HG03139 (cell line): ENCODE measurements at regions not wholly inside any gene's neighbourhood (a gene's known extent, or its start where the extent isn't known, plus 50 kb on each side); places are given as distances from the start of the nearest gene placed in this dataset.
"Not testable (repeated sequence)": the region's sequence is repeated elsewhere in the genome, so short reads cannot be mapped to it uniquely, and the experiment has no call there.

Experiments
- ATAC-seq: cut with Tn5 transposase; IDR thresholded peaks from one replicate; pipeline ENCODE4 v1.9.1; 2021; ENCODE audit not compliant: unreplicated experiment

DNA sequence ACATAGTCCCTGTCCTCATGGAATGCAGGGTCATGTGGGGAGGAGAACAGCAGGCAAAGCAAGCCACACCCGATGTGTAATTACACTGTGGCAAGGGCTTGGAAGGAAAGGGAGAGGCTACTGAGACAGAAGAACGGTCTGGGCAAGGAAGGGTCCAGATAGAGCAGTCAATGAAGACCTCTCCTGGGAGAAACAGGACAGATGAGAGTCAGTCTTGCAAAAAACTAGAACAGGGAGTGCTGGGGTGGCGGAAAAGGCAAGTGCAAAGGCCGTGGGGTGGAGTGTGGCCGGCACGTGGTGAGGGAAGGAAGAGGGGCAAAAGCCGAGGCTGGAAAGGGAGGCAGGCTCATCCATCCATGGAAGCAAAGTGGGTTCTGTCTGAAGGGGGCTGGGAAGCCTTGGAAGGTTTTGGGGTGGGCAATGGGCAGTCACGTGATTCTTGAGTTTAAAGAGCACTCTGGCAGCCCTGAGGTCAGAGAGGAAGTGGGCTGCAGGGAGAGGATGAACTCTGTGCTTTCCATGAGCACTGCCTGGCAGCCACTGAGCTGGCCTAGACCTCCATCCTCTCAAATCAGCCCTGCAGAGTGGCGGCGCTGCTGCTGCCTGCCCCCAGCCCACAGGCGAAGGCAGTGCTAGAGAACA is 182.2 kb downstream of the INHBB start:
- no peak for ATAC-seq

DNA sequence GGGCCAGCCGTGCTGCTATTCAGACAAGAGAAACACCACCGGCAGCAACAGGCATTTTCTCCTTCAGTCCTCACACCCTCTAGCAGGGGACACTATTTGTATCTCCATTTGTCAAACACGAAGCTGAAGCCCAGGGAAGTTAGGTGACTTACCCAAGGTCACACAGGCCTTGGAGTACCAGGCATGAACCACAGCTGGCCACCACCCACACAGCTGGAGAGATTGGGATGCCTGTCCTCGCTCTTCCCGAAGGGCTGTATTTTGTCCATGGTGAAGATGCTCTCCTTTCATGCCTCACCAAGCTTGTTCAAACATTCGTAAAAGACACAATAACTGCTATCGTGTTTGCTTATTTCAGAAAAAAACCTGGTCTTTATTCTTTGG is 182.7 kb downstream of the INHBB start:
- ATAC-seq: no peak

DNA sequence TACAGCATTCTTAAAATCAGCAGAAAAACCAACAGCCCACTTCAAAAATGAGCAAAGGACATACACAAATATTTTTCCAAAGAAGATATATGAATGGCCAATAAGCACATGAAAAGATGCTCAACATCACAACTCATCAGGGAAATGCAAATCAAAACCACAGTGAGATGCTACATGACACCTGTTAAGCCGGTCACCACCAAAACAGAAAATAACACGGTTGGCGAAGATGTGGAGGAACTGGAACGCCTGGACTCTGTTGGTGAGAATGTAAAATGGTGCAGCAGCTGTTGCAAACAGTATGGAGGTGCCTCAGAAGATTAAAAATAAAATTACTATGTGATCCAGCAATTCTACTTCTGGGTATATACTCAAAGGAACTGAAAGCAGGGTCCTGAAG is 184.8 kb downstream of the INHBB start:
- ATAC-seq: no peak

DNA sequence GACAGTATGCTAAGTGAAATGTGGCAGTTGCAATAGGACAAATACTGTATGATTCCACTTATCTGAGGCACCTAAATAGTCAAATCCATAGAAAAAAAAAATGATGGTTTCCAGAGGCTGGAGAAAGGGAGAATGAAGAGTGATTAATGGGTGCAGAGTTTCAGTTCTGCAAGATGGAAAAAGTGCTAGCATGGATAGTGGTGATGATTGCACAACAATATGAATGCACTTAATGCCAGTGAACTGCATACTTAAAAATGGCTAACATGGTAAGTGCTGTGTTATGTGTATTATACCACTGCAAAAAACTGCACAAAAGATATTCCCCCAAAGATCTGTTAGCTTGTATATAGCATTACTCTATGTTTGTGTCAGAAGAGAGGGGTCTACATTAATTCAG is 185.4 kb downstream of the INHBB start:
- ATAC-seq: no peak

DNA sequence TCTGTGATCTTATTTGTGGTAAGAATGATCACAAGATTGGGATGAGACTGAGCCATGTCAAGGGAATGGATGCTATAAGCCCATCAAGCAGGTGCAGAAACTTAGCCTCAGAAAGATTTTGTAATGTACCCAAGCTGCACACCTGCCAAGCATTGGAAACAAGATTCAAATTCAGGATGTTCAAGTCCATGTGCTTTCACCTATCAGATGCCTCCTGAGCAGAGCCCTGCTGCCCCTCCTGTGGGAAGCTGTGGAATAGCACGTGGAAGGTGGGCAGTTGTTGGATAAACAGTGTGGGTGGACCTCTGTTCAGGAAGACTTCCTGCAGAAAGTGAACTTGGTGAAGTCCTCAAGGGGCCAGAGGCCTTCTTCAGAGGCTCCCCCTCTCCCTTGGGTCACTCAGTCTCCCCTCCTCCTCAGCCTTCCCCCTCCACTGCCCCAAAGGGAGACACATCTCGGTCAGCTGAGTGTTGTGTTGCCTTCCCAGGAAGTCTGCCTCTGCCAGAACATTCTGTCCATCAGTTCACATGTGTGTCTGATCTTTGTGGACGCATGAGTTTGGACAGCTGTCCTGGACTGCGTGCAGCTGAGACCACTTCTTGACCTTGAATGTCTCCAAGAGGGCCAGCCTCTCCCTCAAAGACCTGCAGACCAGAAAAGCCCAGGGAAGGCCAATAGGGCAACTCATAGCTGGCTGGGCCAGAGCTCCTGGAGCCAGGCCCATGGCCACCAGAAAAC is 186.1 kb downstream of the INHBB start:
- ATAC-seq: no peak

DNA sequence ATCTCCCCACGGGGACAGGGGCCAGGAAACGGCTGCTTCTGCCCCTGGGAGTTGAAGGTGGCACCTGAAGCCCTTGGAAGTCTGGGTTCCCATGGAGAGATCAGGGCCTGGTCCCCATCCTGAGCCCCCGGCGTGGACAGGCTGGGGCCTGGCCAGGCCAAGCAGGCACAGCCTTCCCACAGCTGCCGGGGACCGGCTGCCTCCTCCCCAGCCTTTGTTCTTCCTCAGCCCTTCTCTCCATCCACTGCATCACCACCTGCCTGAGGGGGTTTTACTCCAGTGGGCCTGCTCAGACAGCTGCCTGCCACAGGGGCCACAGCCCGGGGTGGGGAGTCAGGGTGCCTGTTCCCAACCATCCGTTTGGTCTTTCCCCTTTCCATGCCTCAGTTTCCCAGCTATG is 187.7 kb downstream of the INHBB start:
- no peak for ATAC-seq

DNA sequence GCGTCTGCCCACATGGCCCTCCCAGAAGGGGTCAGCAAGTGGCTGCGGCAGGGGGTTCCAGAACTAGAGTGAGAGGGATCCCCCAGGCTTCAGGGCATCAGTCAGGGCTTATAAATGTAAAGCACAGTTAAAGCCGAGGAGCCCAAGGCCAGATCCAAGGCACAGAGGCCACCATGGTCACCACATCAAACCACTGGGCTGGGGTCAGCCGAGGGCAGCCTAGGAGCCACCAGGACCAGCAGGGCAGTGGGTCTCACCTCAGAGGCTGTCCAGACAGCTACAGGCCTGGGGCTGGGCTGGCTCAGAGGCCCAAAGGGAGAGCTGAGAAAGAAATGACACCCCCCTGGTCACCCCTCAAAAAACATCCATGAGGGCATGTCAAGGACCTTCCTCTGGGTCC is 188.5 kb downstream of the INHBB start:
- ATAC-seq: no peak

DNA sequence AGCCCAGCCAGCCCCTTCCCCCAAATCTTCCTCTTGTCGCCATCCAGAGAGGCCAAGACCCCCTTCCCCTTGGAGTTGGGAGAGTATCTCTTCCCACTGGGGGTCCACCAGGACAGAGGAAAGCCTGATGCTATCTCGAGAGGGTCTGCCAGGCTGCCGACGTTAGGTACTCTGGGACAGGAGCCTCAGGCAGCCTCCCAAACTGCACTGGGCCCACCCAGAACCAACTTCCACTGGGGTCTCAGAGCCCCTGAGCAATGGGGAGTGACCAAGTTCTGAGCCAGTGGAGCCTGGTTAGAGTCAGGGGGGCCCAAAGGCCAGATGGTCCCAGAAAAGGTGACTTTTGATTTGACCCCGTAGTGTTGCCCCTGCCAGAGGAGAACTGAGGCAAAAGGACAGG is 189.1 kb downstream of the INHBB start:
- no peak for ATAC-seq

DNA sequence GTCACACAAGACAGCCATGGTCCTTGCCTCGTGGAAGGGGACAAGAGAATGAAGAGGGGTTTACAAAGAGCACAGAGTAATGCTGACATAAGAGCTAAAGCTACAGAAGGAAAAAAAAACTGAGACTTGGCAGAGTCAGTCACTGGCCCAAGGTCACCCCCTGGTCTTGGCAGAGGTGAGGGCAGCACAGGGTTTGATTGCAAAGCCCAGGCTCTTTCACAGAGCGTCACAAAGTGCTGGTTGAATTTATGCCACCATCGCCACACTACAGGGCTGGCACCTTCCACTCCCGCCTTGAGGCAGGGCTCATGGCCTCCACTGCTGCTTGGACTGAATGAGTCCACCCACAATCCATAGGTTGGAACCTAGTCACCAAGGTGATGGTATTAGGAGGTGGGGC is 190.2 kb downstream of the INHBB start:
- no peak for ATAC-seq

DNA sequence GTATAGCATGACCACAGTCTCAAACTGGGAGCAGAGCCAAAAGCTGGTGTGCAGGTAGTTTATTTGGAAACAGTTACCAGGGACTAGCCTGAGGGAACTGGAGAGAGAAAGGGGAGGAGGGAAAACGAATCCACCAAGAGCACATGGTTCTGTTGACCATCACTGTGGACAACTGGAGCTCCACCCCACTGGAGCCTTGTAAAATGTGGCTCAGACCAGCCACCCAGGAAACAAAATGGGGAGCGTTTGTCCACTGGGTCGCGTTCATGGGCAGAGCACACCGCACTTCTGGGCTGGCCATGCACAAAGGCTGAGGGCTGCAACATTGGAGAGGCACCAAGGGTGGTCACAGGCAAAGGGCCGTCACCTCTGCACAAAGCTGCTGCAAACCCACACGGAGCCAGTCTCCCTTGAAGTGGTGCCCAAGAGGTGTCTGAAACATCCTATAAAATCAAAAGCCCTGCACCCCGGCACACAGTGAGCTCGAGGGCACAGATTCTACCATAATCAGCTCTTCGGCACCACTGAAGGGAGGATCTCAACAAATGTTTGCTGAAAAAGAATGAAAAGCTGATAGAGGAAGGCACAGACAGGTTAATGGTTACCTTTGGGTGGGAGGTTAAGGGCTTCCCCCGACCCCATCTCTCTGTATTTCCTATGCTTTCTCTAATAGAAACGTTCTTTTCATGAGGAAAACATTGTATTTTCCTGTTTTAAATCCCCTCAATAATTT is 192.9 kb downstream of the INHBB start:
- ATAC-seq: no peak

DNA sequence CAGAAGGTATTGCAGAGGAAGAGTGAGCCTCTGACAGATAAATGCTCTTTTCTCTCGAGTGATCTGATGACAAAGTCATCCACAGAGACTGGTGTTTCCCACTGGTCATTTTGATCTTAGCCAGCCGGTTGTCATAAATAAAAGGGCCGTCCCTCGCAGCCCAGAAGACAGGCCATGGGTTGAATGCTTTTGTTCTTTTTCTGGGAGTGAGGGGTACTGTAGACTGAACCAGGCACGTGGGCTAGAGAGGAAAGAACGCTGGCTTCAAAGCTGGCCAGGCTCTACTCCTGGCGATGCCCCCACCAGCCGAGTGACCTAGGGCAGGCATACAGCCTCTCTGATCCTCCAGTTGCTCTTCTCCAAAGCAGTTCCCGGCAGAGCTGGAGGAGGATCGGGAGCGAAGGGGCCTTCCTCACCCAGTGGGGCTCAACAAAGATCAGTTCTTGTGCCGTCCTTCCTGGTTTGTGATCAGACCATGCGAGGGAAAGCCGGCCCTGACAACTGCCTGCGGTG is 193.5 kb downstream of the INHBB start:
- ATAC-seq: no peak

DNA sequence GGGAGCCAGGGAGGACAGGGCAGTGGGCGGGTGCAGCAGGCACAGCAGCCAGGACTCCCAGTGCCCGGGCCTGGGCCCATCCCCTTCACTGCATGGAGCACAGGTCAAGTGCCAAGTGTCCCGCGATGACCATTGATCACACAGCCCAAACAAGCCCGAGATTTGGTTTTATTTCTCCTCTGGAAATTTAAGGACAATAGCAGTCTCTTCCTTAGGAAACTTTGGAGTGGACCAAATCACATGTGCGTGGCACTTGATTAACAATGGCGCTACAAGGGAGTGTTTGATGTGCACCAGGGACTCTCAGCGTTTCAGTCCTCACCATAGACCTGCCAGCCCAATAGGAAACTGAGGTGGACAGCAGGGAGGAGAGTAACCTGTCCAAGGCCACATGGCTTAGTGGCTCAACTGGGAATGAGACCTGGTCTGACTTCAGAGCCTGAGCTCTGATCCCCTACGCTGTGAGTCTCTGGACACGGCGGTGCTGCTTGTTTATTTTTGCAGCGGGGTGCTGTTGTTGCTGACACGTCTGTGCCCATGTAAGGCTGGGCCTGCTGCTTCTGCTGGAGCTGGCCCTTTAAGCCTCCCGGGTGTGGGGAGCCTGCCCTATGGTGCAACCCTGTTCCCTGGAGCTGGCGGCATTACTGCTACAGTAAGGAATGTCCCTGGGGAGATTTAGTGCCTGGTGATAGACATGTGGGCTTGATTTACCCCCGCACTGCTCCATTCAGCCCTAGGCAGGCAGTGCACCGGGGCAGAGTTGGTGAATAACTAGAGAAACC is 194.2 kb downstream of the INHBB start:
- ATAC-seq: no peak

DNA sequence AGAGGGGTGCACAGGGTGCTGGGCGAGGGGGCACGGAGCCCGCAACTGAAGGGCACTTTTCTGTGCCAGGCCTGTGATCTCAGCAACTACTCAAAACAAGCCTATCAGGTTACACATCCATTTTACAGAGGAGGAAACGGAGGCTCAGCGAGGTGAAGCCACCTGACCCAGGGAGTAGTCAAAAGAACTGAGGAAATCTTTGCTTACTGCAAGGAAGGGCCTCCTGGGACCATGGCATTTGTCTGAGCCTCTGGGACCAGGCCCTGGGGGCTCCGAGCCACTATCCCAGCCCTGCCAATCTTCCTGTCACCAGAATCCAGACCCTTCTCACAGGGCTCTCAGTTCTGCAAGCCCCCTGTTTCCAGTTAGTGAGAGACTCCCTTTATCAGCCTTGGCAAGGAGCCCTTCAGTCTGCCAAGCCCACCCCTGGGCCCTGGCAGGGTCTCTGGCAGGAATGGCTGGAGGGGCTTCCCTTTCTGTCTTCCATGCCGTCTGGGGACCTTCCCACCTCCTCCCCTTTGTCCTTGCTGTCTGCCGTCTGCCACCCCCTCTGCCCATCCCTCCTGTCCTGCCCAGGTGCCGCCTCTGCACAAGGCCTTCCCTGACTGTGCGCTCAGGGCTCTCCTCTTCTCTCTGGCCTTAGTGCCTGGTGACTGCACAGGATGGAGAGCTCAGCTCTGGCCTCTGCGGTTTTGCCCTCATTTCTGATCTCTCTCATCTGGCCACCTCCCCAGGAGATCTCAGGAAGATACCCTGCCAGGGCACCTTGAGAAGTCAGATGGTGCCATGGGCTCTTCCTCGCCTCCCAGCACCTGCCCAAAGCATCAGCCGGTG is 194.7 kb upstream of the GLI2 start:
- no peak for ATAC-seq

DNA sequence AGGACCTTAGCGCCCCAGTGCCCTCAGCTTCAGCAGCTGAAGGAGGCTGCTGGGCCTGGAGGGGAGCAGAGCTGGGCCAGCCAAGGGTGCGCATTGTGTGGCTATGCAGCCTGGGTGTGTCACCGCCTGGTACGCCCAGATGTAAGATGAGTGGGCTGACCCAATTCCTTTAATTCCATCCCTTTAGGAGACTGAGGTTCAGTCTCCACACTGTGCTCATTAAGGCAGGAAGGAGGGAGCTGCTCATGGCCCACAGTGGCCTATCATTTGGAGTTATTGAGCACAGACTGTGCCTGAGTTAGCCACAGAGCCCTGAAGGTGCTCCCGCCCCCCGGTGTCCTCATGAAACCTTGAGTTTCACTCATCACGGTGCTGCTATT is 194.1 kb upstream of the GLI2 start:
- no peak for ATAC-seq

DNA sequence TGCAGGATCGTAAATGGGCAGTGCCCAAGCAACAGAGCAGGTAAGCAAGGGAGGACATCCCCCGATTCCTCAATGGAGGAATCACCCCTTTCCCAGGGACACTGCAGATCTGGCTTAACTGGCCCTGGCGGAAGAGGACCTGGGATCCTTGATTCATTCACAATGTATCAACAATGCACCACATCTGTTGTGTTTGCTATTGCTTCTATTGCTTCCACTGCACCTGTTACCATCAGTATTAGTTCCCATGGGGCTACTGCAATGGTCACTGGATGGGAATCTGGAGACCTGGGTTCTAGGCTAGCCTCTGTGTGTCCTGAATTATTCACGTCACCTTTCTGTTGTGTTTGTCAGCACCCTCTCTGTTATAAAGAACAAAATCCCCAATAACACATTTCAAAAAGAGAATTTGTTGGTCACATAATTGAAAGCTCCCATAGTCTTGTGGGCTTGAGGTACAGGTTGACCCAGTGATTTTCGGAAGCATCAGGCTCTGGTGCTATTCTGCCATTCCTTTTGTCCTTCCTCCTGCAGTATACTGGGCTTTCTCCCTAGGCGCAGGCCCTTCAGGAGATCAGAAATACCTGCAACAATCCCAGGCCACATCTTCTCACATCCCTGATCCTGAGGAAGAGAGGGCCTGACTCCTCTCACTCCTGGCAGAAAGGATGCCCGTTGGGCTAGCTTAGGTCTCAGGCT is 193.5 kb upstream of the GLI2 start:
- ATAC-seq: no peak

DNA sequence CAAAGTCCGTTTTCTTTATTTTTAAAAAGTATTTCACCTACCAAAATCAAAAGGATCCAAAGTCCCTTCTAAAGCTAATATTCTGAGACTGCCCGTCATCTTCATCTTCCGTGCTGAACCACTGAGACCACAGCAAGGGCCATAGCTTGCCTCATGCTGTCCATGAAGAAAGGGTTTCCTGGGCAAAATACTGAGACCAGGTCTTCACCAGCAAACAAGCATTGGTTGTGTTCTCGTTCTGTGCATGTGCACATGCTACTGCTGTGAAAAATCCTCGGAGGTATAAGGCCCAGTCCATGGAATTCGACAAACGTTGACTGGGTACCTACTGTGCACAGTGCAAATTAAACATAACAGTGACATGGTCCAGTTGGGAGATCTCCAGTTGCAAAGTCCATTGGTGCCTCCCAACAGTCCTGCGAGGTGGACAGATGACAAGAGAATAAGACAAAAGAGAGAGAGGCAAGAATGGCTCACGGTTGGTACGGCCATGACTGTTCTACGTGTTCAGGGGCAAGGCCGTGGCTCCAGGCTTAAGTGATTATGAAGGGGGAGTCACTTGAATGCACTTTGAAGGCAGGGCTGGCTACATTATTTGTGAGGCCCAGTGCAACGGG is 192.6 kb upstream of the GLI2 start:
- ATAC-seq: no peak

DNA sequence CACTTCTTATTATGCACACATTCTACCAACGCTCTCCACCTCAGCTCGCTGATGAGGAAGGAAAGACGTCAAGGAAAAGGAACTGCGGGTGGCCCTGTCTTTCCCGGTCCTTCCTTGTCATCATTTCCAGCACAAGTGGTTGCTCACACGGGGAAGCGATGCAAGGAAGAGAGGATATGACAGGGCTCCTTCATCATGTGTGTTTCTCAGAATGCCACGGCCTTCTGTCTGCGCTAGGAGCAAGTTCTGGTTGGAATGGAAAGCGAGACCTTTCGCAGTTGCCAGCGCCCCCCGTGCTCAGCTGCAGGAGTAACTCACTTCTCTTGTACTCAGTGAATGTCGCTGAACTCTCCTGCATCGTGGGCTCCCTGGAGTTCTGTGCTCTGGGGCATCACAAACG is 191.8 kb upstream of the GLI2 start:
- ATAC-seq: no peak

DNA sequence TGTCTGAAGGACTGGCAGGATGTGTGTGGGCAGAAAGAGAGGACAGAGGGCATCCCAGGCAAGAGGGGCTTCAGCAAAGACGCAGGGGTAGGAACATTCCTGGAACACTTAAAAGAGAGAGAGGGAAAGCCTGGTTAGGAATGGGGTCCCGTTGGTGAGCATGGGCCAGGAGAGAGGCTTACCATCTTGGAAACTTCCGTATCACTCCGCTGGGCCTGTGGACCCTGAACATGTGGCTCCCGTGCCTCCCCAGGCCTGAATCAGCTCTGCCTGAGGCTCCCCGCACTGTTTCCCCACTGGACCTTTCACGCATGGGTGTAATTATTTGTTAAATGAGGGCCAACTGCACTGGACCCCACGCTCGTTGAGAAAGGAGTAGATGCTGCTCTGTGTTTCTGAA is 191.1 kb upstream of the GLI2 start:
- no peak for ATAC-seq

DNA sequence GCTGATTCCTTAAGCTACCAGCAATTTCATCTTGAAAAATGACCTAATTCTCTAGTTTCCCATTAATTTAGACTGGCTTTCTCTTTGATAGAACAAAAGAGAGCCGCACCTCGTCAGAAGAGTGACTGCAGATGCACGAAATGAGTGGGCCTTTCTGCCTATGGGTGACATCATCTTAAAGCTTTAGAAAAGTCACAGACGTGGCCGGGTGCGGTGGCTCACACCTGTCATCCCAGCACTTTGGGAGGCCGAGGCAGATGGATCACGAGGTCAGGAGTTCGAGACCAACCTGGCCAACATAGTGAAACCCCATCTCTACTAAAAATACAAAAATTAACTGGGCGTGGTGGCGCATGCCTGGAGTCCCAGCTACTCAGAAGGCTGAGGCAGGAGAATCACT is 190.7 kb upstream of the GLI2 start:
- not testable (repeated sequence) for ATAC-seq
